C4-2B (cell line): ENCODE measurements at regions not wholly inside any gene's neighbourhood (a gene's known extent, or its start where the extent isn't known, plus 50 kb on each side); places are given as distances from the start of the nearest gene placed in this dataset.

Experiments
- ZFX ChIP-seq: fragments of 450-650 bp; IDR thresholded peaks from 2 replicates; pipeline ENCODE4 v1.6.1; 2017
- TF ChIP-seq, protein P1 (sequence below): fragments of 450-650 bp; conservative IDR thresholded peaks from 2 replicates; pipeline ENCODE4 v1.5.1; 2017; ENCODE audit warnings: mild to moderate bottlenecking

DNA sequence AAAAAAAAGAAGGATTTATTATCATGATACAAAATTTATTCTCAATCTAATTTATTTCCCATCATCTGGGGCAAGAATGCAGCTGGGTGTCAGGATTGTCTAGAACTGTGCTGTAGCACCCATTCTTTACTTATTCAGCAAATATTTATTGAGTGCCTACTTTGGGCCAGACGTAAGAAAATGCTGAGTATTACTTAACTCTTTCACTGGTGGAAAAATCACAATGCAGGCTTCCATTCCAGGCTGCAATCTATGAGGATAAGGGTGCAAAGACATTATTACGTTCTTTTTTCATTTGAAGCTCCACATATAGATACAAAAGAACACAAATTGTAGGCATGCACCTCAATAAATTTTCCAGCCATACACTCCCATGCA lies 86.0 kb upstream of the CDKN3 start:
- TF ChIP-seq, protein P1, sequence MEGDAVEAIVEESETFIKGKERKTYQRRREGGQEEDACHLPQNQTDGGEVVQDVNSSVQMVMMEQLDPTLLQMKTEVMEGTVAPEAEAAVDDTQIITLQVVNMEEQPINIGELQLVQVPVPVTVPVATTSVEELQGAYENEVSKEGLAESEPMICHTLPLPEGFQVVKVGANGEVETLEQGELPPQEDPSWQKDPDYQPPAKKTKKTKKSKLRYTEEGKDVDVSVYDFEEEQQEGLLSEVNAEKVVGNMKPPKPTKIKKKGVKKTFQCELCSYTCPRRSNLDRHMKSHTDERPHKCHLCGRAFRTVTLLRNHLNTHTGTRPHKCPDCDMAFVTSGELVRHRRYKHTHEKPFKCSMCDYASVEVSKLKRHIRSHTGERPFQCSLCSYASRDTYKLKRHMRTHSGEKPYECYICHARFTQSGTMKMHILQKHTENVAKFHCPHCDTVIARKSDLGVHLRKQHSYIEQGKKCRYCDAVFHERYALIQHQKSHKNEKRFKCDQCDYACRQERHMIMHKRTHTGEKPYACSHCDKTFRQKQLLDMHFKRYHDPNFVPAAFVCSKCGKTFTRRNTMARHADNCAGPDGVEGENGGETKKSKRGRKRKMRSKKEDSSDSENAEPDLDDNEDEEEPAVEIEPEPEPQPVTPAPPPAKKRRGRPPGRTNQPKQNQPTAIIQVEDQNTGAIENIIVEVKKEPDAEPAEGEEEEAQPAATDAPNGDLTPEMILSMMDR = no peak
- no peak for TF ChIP-seq ZFX
